Astrocyte (in vitro differentiated cells and primary cell): ENCODE measurements at regions not wholly inside any gene's neighbourhood (a gene's known extent, or its start where the extent isn't known, plus 50 kb on each side); places are given as distances from the start of the nearest gene placed in this dataset.

Experiments
- DNase-seq: peaks from one replicate; pipeline ENCODE4 v3.0.0-alpha.2; 2010; ENCODE audit warnings: low read depth
- FAIRE-seq: peaks from 2 replicates; lab custom pipeline; 2011; peaks lifted over from hg19 to GRCh38; lab: Jason Lieb, UNC
- H2AFZ ChIP-seq: 2 replicates; pipeline ENCODE4 v1.6.0; 2012; ENCODE audit warnings: low read depth, low read length, inconsistent platforms
- H3K27ac ChIP-seq: 2 replicates; pipeline ENCODE4 v1.5.1; 2011; ENCODE audit warnings: low read depth, low read length, inconsistent platforms
- H3K27me3 ChIP-seq: 2 replicates; pipeline ENCODE4 v1.6.0; 2011; ENCODE audit warnings: low read length, inconsistent platforms; ENCODE audit not compliant: insufficient read depth
- H3K36me3 ChIP-seq: 2 replicates; pipeline ENCODE4 v1.5.1; 2011; ENCODE audit warnings: low read length, inconsistent platforms; ENCODE audit not compliant: insufficient read depth
- H3K4me1 ChIP-seq: 2 replicates; pipeline ENCODE4 v1.5.1; 2011; ENCODE audit warnings: low read length, inconsistent platforms; ENCODE audit not compliant: insufficient read depth
- H3K4me2 ChIP-seq: 2 replicates; pipeline ENCODE4 v1.6.0; 2012; ENCODE audit warnings: low read length, inconsistent platforms
- H3K4me3 ChIP-seq: 2 replicates; pipeline ENCODE4 v1.5.1; 2011; ENCODE audit warnings: low read depth, mild to moderate bottlenecking, low read length, inconsistent platforms; ENCODE audit not compliant: insufficient read depth
- H3K79me2 ChIP-seq: 2 replicates; pipeline ENCODE4 v1.6.0; 2012; ENCODE audit warnings: mild to moderate bottlenecking, low read length, inconsistent platforms; ENCODE audit not compliant: insufficient read depth
- H3K9ac ChIP-seq: 2 replicates; pipeline ENCODE4 v1.6.0; 2012; ENCODE audit warnings: mild to moderate bottlenecking, low read length, inconsistent platforms
- H3K9me3 ChIP-seq: 2 replicates; pipeline ENCODE4 v1.5.1; 2012; ENCODE audit warnings: low read depth, mild to moderate bottlenecking, low read length, inconsistent platforms; ENCODE audit not compliant: insufficient read depth
- H4K20me1 ChIP-seq: 2 replicates; pipeline ENCODE4 v1.6.0; 2012; ENCODE audit warnings: low read length, inconsistent platforms; ENCODE audit not compliant: insufficient read depth
- H3K27ac Mint-ChIP-seq: one replicate; pipeline ENCODE4 v1.8.0; 2021; ENCODE audit warnings: mild to moderate bottlenecking, mixed read lengths; ENCODE audit not compliant: unreplicated experiment
- H3K27me3 Mint-ChIP-seq: one replicate; pipeline ENCODE4 v1.8.0; 2021; ENCODE audit warnings: low read depth, mixed read lengths; ENCODE audit not compliant: unreplicated experiment
- H3K36me3 Mint-ChIP-seq: one replicate; pipeline ENCODE4 v1.8.0; 2021; ENCODE audit warnings: low read depth, mixed read lengths; ENCODE audit not compliant: unreplicated experiment
- H3K4me1 Mint-ChIP-seq: one replicate; pipeline ENCODE4 v1.8.0; 2021; ENCODE audit warnings: low read depth, mixed read lengths; ENCODE audit not compliant: unreplicated experiment
- H3K4me3 Mint-ChIP-seq: one replicate; pipeline ENCODE4 v1.8.0; 2021; ENCODE audit warnings: mild to moderate bottlenecking, moderate library complexity, mixed read lengths; ENCODE audit not compliant: unreplicated experiment
- H3K9me3 Mint-ChIP-seq: one replicate; pipeline ENCODE4 v1.8.0; 2021; ENCODE audit warnings: mild to moderate bottlenecking, mixed read lengths; ENCODE audit not compliant: unreplicated experiment
- EZH2 ChIP-seq: IDR thresholded peaks from 2 replicates; pipeline ENCODE4 v1.6.1; 2012; ENCODE audit warnings: mild to moderate bottlenecking, low read length, inconsistent platforms; ENCODE audit not compliant: insufficient read depth
- TF ChIP-seq, protein P1 (sequence below): IDR thresholded peaks from 2 replicates; pipeline ENCODE4 v1.5.1; 2011; ENCODE audit warnings: low read depth, mild to moderate bottlenecking, inconsistent platforms, low read length, moderate library complexity; ENCODE audit not compliant: insufficient read depth

DNA sequence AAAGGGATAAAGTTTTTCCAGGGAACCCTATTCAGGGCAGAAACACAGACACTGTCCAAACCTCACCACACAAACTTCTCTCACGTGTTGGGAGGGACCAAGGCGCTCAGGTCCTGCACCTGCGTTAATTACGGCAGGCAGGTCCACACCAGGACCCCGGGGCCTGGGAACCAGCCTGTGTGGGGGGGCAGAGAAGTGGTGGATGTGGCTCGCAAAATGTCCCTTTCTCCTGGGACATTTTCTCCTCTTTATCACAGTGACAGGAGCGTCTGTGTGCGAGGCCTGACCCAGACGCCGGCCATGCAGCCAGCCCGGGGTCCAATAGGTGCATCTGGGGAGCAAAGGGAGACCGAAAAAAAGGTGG lies 73.4 kb upstream of the ZNF722 start:
- H3K9me3 ChIP-seq: peaks cover 21% of the 10 kb centered on the region
- no peaks in the 10 kb centered on the region for H3K36me3 Mint-ChIP-seq
- no peaks in the 10 kb centered on the region for H3K27me3 ChIP-seq
- no peaks in the 10 kb centered on the region for H3K4me1 Mint-ChIP-seq
- no peak overlapping the region for H3K4me2 ChIP-seq
- no peaks in the 10 kb centered on the region for H4K20me1 ChIP-seq
- H3K27ac Mint-ChIP-seq: no peak overlapping the region
- H3K79me2 ChIP-seq: no peaks in the 10 kb centered on the region
- H3K4me3 Mint-ChIP-seq: no peak overlapping the region
- no peaks in the 10 kb centered on the region for H3K4me1 ChIP-seq
- no peaks in the 10 kb centered on the region for H3K27me3 Mint-ChIP-seq
- TF ChIP-seq, protein P1, sequence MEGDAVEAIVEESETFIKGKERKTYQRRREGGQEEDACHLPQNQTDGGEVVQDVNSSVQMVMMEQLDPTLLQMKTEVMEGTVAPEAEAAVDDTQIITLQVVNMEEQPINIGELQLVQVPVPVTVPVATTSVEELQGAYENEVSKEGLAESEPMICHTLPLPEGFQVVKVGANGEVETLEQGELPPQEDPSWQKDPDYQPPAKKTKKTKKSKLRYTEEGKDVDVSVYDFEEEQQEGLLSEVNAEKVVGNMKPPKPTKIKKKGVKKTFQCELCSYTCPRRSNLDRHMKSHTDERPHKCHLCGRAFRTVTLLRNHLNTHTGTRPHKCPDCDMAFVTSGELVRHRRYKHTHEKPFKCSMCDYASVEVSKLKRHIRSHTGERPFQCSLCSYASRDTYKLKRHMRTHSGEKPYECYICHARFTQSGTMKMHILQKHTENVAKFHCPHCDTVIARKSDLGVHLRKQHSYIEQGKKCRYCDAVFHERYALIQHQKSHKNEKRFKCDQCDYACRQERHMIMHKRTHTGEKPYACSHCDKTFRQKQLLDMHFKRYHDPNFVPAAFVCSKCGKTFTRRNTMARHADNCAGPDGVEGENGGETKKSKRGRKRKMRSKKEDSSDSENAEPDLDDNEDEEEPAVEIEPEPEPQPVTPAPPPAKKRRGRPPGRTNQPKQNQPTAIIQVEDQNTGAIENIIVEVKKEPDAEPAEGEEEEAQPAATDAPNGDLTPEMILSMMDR: no peak
- no peak for TF ChIP-seq EZH2
- no peak overlapping the region for H3K27ac ChIP-seq
- no peak overlapping the region for H3K4me3 ChIP-seq
- DNase-seq (no peak), FAIRE-seq (no peak)
- peaks cover 7% of the 10 kb centered on the region for H3K9me3 Mint-ChIP-seq
- H3K36me3 ChIP-seq: no peaks in the 10 kb centered on the region
- no peak overlapping the region for H2AFZ ChIP-seq
- H3K9ac ChIP-seq: no peak overlapping the region

DNA sequence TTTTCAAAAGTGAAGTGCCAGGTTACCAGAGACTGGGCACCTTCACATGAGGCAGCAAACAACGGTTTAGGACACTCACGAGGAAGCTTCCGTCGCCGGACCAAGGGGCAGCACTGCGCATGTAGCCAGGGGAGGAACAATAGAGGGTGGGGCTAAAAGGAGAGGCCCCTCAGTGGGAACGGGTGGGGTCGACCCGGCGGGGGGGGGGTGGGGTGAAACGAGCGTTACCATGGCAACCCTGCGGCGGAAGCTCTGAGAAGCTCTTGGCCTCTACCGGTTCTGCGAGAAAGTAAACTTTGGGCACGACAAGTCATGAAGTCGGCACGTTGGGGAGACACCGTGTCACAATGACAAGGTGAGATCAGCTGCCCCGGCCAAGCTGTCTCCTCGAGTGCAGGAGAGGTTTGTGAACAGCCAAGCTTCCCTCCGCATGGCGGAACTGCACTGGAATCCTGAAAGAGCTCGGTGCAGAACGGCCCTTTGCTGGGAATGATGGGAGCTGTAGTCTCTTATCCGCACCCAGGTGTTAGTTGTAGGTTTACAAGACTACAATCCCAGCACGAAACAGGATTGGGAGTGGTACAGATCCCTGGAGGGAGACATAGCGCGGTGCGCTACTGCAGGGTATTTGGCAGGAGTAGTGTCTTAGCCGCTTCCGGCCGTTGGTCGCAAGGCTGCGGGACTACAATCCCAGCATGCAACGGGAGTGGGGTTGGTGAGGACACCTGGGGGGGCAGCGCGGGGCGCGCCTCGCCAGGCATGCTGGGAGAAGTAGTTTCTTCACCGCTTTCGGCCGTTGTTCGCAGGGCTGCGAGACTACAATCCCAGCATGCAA lies 72.8 kb upstream of the ZNF722 start:
- TF ChIP-seq, protein P1: no peak
- TF ChIP-seq EZH2: no peak
- Mint-ChIP-seq H3K27me3 (no peaks in the 10 kb centered on the region), H3K4me1 (no peaks in the 10 kb centered on the region), H3K36me3 (no peaks in the 10 kb centered on the region), H3K27ac (no peak overlapping the region), H3K4me3 (no peak overlapping the region), H3K9me3 (peaks cover 11% of the 10 kb centered on the region)
- Histone ChIP-seq H3K79me2 (no peaks in the 10 kb centered on the region), H4K20me1 (no peaks in the 10 kb centered on the region), H3K4me1 (no peaks in the 10 kb centered on the region), H2AFZ (peak overlapping the region; percentile 10), H3K9me3 (peaks cover 21% of the 10 kb centered on the region), H3K4me2 (no peak overlapping the region), H3K36me3 (no peaks in the 10 kb centered on the region), H3K4me3 (no peak overlapping the region), H3K27me3 (no peaks in the 10 kb centered on the region), H3K9ac (no peak overlapping the region), H3K27ac (no peak overlapping the region)
- DNase-seq (no peak), FAIRE-seq (no peak)

GRCh38 chr7:63927261-63927660 lies 71.4 kb upstream of the ZNF722 start:
- H3K27ac ChIP-seq: no peak overlapping the region
- H3K36me3 ChIP-seq: no peaks in the 10 kb centered on the region
- no peak overlapping the region for H2AFZ ChIP-seq
- H3K4me3 ChIP-seq: no peak overlapping the region
- Mint-ChIP-seq H3K27ac (no peak overlapping the region), H3K4me3 (no peak overlapping the region), H3K36me3 (no peaks in the 10 kb centered on the region), H3K4me1 (no peaks in the 10 kb centered on the region), H3K27me3 (no peaks in the 10 kb centered on the region), H3K9me3 (peaks cover 11% of the 10 kb centered on the region)
- DNase-seq (no peak), FAIRE-seq (no peak)
- TF ChIP-seq, protein P1: no peak
- TF ChIP-seq EZH2: no peak
- H3K9me3 ChIP-seq: peaks cover 30% of the 10 kb centered on the region
- H3K4me1 ChIP-seq: no peaks in the 10 kb centered on the region
- H3K79me2 ChIP-seq: no peaks in the 10 kb centered on the region
- H3K4me2 ChIP-seq: no peak overlapping the region
- no peak overlapping the region for H3K9ac ChIP-seq
- no peaks in the 10 kb centered on the region for H3K27me3 ChIP-seq
- H4K20me1 ChIP-seq: no peaks in the 10 kb centered on the region
